SKM-1 treated with dmso at 0.1 percent for 144 hours (cell line): ENCODE measurements at regions not wholly inside any gene's neighbourhood (a gene's known extent, or its start where the extent isn't known, plus 50 kb on each side); places are given as distances from the start of the nearest gene placed in this dataset.
"Not testable (repeated sequence)": the region's sequence is repeated elsewhere in the genome, so short reads cannot be mapped to it uniquely, and the experiment has no call there.

Source experiments
- DNase-seq: peaks from one replicate; lab custom pipeline; 2025; ENCODE audit not compliant: unreplicated experiment; lab: John Stamatoyannopoulos, UW

DNA sequence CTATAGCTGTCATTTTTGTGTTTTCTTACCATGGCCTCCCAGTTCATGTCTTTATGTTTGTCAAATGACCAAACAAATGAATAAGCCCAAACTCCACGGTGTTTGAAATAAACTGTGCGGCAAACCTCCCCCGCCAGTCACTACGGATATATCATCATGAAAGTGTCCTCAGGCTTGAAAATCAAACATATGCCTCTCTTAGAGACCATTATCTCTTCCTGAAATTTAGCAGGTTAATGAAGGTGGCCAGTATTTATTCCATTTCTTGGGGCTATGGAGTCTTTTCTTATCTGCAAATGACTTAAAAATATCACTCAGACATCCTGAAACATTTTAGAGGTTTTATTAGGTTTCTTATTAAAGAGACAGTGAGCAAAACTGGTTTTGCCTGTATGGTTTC lies 610.3 kb upstream of the CDH5 start:
- no peak for DNase-seq

DNA sequence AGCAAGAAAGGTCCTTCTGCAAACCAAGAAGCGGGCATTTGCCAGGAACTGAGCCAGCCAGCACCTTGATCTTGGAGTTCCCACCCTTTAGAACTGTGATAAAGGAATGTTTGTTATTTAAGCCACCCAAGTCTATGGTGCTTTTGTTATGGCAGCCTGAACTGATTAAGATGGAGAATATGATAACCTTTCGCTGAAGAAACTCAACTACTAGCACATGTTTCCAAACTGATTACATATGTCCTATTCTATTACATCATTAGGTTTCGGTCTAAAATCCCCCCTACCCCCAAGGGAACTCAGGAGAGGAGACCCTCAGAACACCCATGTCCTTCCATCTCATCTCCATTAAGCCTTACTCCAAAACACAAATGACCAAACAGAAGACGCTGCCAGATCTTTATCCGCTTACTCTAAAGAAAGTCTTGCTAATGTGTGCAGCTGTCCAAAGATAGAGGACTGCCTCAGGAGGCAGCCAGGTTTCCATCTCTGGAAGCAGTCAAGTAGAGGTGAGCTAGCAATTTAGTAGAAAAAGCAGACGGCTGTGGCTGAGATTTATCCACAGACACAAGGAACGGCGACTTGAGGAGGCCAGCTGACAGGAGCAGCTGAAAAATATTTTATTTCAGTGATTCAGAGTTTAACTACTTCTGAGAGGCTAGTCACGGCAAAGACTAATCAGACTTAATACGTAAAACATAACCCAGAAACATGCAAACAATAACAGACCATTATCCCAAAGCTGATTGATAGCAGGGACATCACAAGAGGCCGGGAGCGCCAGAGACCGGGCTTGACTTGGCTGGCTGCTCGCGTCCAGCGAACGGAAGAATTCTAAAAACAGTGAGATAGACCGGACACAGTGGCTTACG lies 611.4 kb upstream of the CDH5 start:
- no peak for DNase-seq

DNA sequence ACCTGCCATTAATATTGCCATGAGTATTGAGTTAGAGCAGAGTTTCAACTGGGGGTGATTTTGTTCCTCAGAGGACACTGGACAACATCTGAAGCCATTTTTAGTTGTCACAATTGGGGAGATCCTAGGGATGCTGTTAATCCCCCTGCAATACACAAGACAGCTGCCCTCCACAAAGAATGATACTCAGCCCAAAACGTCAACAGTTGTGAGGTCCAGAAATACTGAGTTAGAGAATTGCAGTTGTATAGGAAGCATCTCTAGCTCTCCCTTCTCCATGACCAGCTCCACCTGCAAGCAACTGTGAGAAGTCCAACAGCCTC lies 614.0 kb upstream of the CDH5 start:
- DNase-seq = no peak

DNA sequence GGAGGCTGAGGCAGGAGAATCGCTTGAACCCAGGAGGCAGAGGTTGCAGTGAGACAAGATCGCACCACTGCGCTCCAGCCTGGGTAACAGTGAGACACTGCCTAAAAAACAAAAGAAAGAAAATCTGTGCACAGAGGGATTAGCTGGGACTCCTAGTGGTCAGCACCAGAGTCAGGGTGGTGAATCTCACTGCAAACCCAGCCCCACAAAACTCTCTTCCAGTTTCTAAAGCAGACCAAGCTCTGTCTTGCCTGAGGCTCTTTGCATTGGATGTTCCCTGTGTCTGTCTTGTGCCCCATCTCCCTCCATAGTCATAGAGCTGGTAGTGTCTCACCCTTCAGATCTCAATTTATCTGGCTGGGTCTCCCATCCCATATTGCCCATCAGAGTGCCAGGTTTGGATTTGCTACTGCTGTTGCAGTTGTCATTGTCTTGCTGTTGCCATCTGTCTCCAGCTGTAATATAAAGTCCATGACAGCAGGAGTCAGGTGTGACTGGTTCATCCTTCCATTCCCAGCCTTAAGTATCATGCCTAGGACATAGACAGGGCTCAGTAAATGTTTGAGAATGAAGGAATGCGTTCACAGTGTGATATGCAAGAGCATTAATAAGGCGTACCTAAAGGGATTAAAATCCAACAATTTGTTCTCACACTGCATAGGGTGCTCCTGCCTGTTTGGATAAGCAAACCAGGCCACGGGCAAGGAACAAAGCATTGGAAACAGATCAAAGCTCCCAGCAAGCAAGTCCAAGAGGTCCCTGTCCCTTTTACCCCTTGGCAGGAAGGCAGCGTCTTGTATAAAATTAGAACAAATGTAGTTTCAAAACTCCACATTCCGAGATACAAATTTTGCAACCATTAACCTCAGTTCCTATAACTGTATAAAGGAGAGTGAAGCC lies 614.6 kb upstream of the CDH5 start:
- DNase-seq = no peak

DNA sequence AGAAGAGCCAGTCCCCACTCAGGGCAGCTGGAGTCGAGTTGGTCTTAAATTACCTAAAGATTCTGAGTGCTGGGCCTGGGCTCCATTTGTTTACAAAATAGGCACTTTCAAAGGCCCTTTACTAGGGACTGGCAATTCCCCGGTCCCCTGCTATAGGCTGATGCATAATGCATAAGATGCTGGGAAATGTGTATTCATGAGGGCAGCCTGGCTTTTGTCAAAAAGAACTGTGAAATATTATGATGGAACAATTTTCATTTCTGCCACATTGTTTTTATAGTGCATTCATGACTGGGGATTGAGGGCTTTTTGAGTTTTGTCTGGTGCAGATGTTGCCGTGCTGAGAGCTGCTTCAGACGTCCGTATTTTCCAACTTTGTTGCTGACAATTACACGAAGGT lies 617.0 kb upstream of the CDH5 start:
- DNase-seq = no peak

DNA sequence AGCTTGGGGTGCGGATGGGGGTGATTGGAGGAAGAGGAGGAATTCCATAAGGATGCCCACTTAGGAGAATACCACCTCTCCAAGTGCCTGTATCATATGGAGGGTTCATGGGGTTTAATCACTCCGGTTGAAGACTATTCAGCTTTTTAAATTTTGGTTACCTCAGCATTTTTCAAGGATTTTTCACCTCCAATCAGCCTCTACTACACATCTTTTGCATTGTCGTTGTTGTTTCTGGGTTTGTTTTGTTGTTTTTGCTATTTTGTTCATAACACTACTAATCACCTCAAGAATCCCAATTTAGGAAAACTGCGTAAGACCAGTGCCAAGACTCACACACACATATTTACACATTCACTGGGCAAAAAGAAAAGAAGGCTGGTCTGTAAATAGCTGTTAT lies 619.5 kb upstream of the CDH5 start:
- no peak for DNase-seq

DNA sequence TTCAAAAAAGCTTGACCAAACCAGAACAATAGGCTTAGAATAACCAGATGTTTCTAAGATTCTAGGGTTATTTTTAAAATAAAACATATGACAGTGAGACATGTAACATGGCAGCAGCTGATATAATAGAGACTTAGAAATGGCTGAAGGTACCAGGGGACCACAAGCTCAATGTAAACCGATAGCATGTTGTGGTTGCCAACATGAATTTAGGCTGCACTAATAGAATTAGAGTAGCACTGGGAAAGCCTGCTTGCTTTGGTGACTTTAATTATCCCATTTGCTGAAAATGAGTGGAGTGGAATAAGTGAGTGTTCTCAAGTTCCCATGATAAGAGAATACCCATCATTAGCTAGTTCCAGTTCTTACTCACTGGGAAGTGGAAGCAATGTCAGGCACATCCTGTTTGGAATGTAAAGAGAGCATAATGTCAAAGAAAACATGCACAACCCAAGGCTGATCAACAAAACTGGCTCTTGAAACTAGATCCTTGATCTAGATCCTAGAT lies 621.2 kb upstream of the CDH5 start:
- no peak for DNase-seq

DNA sequence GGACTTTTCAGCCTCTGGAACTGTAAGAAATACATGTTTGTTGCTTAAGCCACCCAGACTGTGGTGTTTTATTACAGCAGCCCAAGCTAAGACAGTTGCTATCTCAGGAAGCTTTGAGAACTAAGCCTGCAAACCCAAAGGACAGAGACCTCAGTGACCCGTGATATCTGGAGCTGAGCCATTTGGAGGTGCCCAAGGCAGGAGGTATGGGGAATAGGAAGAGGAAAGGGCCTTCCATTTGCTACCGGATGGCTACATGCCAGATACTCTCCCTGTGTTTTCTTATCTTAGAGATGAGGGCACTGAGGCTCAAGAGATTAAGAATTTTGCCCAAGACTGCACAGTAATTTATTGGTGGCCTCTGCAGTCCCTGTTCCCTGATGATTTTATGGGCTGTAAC lies 622.1 kb upstream of the CDH5 start:
- no peak for DNase-seq

DNA sequence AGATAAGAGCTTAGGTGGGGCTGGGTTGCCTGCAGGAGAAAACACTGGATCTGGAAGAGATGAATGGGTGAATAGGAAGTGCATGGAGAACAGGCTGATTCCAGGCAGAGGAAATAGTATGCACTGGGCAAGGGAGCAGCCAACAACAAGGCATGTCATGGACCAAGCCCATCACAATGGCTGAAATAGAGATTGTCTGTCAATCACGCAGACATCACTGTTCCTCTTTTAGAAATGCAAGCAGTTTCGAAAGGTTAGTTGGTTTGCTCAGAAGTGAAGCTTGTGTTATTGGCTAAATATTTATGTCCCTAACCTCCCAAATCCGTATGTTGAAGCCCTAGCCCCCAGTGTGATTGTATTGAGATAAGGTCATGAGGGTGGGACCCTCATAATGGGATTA lies 621.7 kb upstream of the CDH11 start:
- no peak for DNase-seq

DNA sequence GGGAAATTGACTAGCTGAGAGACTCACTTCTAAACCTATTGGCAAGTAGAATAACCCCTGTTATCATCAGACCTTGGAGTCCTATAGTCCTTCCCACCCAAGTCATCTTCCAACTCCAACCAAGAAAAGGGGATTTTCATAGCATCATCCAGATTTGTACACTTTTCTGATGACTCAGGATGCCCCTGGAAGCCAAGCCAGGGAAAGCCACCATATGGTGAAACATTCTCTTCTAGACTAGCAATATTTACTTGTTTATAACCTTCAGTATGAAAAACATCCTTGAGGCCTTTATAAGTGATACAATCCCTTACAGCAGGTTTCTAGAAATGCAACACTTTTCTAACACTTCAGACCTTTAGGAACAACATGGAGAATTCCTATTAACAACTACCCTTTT lies 618.8 kb upstream of the CDH11 start:
- no peak for DNase-seq

DNA sequence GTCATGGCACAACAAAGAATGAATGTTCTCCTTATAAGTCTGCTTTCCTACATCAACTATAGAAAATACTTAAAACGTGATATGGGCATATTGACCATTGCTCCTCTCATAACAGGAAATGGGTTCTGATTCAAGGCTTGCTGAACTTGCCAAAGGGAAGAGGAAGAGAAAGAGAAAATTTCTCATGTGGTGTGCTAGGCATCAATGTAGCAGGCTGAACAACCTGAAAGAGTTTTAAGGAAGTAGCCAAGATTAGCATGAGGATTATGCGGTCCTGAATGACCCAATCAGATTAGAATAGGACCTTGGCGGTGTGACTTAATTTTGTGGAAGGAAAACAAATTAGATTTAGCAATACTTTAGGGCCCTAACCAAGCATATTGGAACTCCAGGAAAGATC lies 617.7 kb upstream of the CDH11 start:
- DNase-seq = peak; percentile 87

DNA sequence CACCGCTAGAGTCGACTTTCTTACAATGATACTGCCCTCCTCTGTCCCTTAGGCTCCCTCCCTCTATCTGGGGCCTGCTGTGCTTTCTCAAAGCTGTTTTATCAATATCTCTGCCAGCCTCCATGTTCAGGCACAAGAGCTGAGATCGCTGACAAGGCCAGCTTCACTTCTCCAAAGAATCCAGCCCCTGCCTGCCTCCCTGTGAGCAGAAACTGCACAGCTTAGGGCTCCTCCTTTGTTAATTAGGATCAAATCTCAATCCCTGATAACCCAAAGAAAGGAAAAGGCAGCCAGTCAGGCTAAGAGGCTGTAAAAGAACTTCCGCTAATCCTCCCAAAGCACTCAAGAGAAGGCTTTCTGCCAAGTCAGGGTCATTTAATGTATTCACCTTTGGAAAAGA lies 616.0 kb upstream of the CDH11 start:
- DNase-seq = no peak

DNA sequence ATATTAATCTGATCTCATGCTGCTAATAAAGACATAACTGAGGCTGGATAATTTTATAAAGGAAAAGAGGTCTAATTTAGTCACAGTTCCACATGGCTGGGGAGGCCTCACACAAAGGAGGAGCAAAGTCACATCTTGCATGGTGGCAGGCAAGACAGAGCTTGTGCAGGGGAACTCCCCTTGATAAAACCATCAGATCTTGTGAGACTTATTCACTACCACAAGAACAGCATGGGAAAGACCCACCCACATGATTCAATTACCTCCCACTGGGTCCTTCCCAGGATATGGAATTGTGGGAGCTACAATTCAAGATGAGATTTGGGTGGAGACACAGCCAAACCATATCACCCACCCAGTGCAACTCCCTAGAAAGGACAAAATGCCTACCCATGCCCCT lies 613.8 kb upstream of the CDH11 start:
- DNase-seq = not testable (repeated sequence)

DNA sequence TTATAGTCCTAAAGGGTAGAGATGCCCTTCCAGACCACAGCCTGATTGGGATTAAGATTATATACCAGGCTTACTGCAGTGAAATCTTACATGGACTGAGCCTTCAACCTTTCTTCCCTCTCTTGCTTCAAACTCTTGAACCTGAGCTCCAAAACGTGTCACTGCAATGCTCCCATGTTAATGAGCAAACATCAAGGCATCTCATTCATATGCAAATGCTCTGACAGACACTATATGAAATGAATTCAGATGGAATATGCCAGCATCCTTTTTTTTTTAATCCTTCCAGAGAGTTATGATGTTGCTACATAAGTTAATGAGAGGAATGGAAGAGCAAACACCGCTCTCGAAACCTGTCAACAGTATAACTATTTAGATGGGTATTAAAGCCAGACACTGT lies 611.9 kb upstream of the CDH11 start:
- DNase-seq = no peak

DNA sequence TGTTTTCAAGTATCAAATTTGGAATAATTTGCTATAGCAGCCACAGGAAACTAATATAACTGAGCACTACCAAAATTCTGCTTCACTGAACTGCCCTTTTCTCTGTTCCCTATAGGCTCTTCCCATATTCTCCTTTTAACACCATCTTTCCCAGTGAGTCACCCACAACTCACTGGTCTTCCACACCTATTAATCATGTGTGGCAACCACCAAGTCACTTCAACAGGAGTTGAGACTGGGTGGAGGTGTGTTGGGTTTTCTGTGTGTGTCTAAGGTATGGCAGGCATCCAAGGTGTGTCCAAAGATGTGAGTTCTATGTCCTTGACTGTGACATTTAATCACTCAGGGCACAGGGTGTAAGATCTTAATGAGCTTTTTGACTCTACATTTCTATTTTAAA lies 610.0 kb upstream of the CDH11 start:
- no peak for DNase-seq

DNA sequence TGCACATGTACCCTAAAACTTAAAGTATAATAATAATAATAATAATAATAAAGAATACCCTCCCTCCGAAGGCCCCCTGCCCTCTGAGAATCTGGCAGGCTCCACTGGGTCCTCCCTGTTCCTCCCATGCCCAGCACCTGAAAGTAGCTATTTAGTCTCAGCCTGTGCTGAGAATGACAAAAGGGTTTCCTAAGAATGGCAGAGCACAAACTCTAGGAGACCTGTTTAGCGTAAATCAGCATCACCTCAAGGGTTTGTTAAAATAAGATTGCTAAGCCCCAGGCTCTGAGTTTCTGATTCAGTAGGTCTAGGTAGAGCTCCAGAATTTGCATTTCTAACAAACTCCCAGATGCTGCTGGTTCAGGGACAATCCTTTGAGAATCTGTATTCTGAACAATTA lies 606.8 kb upstream of the CDH11 start:
- DNase-seq = no peak

DNA sequence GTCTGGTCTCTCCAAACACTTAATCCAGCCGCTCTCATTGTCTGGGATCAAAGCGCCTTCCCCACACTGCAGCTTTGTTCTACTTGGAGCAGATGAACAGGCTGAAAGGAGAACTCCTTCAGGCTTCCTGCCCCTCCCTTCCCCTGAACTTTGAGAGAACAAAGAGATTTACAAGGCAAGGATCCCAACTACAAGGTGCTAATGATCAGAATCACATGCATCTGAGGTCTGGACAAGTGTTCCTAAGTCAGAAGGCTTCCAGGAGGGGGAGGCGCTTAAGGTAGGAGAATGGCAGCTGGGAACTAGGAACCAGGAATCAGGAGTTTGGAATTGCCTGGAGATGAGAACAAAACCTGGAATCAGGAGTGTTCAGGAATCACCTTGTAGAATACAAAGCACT lies 606.3 kb upstream of the CDH11 start:
- DNase-seq = no peak

DNA sequence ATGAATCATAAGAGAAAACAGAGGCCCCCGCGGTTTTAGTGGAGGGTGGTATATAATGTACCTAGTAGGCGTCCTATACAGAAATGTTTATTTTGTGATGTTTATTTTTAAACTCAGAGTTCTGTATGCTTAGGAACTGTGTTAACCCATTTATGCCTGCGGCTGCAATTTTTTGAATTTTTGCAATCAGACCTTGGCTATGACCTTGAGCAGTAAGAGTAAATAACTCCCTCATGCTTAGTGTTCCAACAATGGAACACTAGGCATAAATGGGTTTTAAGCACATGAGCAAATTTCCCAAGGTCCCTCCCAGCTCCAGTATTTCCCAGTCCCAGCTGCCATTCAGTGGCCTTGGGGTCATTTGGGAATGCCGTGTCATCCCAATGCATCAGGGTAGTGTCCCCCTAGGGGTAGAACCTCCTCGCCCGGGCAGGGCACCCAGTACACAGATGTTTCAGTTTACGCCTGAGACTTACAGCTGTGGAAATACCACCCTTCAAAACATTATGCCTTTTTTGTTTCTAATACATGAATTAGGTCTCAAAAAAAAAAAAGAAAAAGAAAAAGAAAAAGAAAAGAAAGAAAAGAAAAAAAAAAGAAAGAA lies 605.8 kb upstream of the CDH11 start:
- no peak for DNase-seq

DNA sequence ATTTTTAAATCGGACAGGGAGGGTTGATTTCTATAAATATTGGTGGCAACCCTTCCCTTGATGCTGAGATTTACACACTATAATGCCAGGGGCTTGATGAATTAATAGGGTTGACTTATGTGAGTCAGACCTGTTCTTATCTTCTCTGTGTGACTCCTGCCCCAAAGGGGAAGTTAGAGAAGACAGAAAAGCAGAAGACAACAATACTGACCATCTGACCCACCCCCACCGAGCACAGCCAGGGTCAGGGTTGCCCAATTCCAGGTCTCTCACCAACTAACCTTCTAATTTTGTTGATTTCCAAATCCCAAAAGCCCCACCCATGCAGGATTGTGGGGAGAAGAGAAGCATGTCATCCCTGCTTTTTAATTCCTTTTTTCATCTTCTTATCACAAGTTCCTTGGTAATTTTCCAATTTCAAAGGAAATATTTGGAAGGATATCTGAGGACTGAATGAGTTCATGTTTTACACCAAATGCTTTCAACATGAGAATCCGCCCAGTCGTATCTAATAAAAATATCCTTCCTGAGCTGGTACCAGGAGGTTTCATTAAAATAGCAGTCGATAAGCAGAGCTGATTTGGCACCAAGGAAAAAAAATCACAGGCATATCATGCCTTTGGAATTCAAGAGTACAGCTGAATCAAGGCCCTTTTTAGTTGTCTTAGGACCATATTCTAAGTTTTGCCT lies 603.4 kb upstream of the CDH11 start:
- peak; percentile 85 for DNase-seq

DNA sequence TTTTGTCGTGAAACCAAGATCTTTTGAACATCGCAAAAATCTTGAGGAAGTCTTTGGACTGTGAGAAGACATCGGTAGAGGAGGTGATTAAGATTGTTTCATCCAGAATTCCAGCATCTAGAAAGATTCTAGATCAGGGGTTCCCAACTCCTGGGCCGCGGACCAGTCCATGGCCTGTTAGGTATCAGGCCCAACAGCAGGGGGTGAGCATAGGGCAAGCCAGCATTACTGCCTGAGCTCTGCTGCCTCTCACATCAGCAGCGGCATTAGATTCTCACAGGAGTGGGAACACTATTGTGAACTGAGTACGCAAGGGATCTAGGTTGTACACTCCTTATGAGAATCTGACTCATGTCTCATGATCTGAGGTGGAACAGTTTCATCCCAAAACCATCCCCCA lies 600.6 kb upstream of the CDH11 start:
- DNase-seq = no peak

DNA sequence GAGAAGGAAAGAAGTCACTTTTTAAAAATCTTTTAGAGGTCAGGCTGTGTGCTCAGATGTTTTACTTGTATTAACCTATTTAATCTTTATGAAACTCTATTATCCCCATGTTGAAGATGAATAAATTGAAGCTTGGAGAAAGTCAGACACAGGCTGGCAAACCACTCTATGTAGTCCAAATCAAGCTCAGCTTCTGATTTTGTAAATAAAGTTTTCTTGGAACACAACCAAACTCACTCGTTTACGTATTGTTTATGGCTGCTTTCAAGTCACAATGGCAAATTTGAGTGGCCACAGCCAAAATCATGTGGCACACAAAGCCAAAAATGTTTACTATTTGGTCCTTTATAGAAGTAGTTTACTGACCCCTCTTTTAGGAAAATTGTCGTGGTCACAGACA lies 596.0 kb upstream of the CDH11 start:
- DNase-seq = no peak
